ENCODE measurements at regions not wholly inside any gene's neighbourhood (a gene's known extent, or its start where the extent isn't known, plus 50 kb on each side); places are given as distances from the start of the nearest gene placed in this dataset.

DNA sequence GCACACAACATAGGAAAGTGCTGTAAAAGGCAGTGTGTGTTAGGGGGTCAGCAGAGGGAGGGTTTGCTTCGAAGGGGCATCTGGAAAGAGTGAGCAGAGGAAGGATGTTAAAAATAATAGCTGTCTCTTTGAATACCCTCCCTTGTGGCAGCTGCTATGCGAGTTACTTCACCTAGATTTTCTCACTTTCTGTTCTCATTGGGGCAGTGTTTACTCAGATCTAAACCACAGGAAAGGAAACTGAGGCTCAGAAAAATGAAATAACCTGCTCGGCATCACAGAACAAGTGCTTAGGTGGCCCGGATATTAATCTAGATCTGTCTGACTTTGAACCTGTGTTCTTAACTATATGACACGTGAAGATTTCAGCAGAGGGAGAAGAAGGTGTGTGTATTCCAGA, 125.3 kb downstream of the C11orf91 start (continued):
- TF ChIP-seq, protein P1, sequence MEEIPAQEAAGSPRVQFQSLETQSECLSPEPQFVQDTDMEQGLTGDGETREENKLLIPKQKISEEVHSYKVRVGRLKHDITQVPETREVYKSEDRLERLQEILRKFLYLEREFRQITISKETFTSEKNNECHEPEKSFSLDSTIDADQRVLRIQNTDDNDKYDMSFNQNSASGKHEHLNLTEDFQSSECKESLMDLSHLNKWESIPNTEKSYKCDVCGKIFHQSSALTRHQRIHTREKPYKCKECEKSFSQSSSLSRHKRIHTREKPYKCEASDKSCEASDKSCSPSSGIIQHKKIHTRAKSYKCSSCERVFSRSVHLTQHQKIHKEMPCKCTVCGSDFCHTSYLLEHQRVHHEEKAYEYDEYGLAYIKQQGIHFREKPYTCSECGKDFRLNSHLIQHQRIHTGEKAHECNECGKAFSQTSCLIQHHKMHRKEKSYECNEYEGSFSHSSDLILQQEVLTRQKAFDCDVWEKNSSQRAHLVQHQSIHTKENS (CRISPR knock-in tag; IDR thresholded peaks at IDR 0.05), result no peak
- TF ChIP-seq NFE2 (IDR thresholded peaks at IDR 0.05; ENCODE audit: low read depth) (no peak), GATAD2B (IDR thresholded peaks at IDR 0.05; ENCODE audit: borderline replicate concordance) (no peak), ZNF57 (CRISPR knock-in tag; IDR thresholded peaks at IDR 0.05) (no peak), HNRNPH1 (optimal IDR thresholded peaks at IDR 0.05; ENCODE audit: low read depth, low read length) (no peak)

DNA sequence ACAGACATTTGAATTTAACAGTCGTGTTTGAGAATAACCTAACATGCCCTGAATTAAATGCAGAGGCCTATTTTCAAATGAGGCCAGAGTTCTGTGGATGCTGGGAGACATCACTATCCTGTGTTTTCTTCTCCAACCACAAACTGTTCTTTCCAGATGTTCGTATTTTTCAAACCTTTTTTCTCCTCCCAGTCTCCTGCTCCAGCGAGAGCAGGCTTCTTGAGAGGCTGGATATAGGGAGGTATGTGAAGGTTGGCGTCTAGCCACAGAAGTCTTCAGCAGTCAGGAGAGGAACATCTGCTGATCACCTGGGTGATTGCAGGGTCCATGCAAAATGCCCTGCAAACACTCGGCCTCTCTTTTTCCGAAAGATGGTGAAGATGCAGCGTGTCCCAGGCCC, 126.3 kb downstream of the C11orf91 start:
- Histone ChIP-seq H3K9ac (ENCODE audit: insufficient read depth in 1 of 2, low read depth in 2 of 2, low read length in 2 of 2) (no peak overlapping the region), H3K4me2 (ENCODE audit: insufficient read depth, low read length) (no peak overlapping the region), H3K9me1 (ENCODE audit: control insufficient read depth, insufficient read depth, low read length) (no peaks in the 10 kb centered on the region), H3K9me3 (replicated peaks; ENCODE audit: control insufficient read depth, insufficient read depth, low read depth, low read length) (no peaks in the 10 kb centered on the region), H3K27me3 (ENCODE audit: control insufficient read depth in 2 of 2, insufficient read depth in 2 of 2, low read length in 2 of 2) (peaks cover 17 to 45% of the 10 kb centered on the region in 2 experiments), H3K4me3 (no peak overlapping the region), H3K27ac (ENCODE audit: extremely low read depth, low read depth, low read length) (no peak overlapping the region), H2AFZ (ENCODE audit: low read depth, low read length) (no peak overlapping the region), H3K36me3 (ENCODE audit: control insufficient read depth, insufficient read depth, low read length) (no peaks in the 10 kb centered on the region), H3K4me1 (replicated peaks in 1 of 2; ENCODE audit: control insufficient read depth in 2 of 2, insufficient read depth in 2 of 2, low read length in 2 of 2) (no peaks in the 10 kb centered on the region), H3K79me2 (ENCODE audit: control insufficient read depth, insufficient read depth, low read length) (no peaks in the 10 kb centered on the region), H4K20me1 (replicated peaks; ENCODE audit: control insufficient read depth, insufficient read depth, low read length) (no peaks in the 10 kb centered on the region)
- 1% methylated on average over 7 of the region's 7 CpGs for WGBS (ENCODE audit: insufficient coverage, low coverage, missing lambda C conversion rate)
- no peak for FAIRE-seq
- no peak for DNase-seq (ENCODE audit: extremely low read depth in 1 of 4, low spot score in 3 of 4)
- intact Hi-C loops (cut with micrococcal nuclease) (no loop called here), in situ Hi-C loops (cut with MboI) (no loop called here)
- ChIA-PET CTCF (ENCODE audit: low intra/inter-chr PET ratio) (no interaction called here), POLR2A (no interaction called here)
- no peak for ATAC-seq
- BruUV-seq (replicated peaks), result no TSS peak
- TF ChIP-seq, protein P2, sequence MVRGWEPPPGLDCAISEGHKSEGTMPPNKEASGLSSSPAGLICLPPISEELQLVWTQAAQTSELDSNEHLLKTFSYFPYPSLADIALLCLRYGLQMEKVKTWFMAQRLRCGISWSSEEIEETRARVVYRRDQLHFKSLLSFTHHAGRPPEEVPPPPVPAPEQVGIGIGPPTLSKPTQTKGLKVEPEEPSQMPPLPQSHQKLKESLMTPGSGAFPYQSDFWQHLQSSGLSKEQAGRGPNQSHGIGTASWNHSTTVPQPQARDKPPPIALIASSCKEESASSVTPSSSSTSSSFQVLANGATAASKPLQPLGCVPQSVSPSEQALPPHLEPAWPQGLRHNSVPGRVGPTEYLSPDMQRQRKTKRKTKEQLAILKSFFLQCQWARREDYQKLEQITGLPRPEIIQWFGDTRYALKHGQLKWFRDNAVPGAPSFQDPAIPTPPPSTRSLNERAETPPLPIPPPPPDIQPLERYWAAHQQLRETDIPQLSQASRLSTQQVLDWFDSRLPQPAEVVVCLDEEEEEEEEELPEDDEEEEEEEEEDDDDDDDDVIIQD (CRISPR knock-in tag; IDR thresholded peaks at IDR 0.05), result no peak
- TF ChIP-seq RBM25 (IDR thresholded peaks at IDR 0.05; ENCODE audit: low read depth, low read length, severe bottlenecking), result no peak
- TF ChIP-seq BHLHE40 (IDR thresholded peaks at IDR 0.05; ENCODE audit: low read length), result no peak
- no peak for TF ChIP-seq NCOA4 (IDR thresholded peaks at IDR 0.05; ENCODE audit: partially characterized antibody)
- no peak for TF ChIP-seq HOXB6 (CRISPR knock-in tag; IDR thresholded peaks at IDR 0.05; ENCODE audit: borderline replicate concordance)
- TF ChIP-seq, protein P3, sequence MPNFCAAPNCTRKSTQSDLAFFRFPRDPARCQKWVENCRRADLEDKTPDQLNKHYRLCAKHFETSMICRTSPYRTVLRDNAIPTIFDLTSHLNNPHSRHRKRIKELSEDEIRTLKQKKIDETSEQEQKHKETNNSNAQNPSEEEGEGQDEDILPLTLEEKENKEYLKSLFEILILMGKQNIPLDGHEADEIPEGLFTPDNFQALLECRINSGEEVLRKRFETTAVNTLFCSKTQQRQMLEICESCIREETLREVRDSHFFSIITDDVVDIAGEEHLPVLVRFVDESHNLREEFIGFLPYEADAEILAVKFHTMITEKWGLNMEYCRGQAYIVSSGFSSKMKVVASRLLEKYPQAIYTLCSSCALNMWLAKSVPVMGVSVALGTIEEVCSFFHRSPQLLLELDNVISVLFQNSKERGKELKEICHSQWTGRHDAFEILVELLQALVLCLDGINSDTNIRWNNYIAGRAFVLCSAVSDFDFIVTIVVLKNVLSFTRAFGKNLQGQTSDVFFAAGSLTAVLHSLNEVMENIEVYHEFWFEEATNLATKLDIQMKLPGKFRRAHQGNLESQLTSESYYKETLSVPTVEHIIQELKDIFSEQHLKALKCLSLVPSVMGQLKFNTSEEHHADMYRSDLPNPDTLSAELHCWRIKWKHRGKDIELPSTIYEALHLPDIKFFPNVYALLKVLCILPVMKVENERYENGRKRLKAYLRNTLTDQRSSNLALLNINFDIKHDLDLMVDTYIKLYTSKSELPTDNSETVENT (CRISPR knock-in tag; IDR thresholded peaks at IDR 0.05), result no peak
- TF ChIP-seq EWSR1 (IDR thresholded peaks at IDR 0.05; ENCODE audit: borderline replicate concordance, low read depth, partially characterized antibody), result no peak
- TF ChIP-seq, protein P4, sequence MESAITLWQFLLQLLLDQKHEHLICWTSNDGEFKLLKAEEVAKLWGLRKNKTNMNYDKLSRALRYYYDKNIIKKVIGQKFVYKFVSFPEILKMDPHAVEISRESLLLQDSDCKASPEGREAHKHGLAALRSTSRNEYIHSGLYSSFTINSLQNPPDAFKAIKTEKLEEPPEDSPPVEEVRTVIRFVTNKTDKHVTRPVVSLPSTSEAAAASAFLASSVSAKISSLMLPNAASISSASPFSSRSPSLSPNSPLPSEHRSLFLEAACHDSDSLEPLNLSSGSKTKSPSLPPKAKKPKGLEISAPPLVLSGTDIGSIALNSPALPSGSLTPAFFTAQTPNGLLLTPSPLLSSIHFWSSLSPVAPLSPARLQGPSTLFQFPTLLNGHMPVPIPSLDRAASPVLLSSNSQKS (CRISPR knock-in tag; IDR thresholded peaks at IDR 0.05), result no peak
- TF ChIP-seq NUFIP1 (IDR thresholded peaks at IDR 0.05; ENCODE audit: partially characterized antibody), result no peak
- TF ChIP-seq, protein P5, sequence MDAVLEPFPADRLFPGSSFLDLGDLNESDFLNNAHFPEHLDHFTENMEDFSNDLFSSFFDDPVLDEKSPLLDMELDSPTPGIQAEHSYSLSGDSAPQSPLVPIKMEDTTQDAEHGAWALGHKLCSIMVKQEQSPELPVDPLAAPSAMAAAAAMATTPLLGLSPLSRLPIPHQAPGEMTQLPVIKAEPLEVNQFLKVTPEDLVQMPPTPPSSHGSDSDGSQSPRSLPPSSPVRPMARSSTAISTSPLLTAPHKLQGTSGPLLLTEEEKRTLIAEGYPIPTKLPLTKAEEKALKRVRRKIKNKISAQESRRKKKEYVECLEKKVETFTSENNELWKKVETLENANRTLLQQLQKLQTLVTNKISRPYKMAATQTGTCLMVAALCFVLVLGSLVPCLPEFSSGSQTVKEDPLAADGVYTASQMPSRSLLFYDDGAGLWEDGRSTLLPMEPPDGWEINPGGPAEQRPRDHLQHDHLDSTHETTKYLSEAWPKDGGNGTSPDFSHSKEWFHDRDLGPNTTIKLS (IDR thresholded peaks at IDR 0.05; ENCODE audit: borderline replicate concordance, low read depth), result no peak

All from K562 (cell line).